Esophagus muscularis mucosa (tissue), 4 donors: ENCODE measurements at regions not wholly inside any gene's neighbourhood (a gene's known extent, or its start where the extent isn't known, plus 50 kb on each side); places are given as distances from the start of the nearest gene placed in this dataset.
A peak's percentile ranks its signal among the peaks of the same experiment; 100 is the strongest.

Experiments used
- DNase-seq: peaks from one replicate; pipeline ENCODE4 v3.0.0-alpha.2; 2017; ENCODE audit errors: extremely low spot score
- H3K27ac ChIP-seq, 4 donors: fragments of 200-600 bp; sonication (generic); replicated peaks in 1 of 4; 1 replicate in 3 of 4; 2 replicates in 1 of 4; pipeline ENCODE4 v1.5.1; 2016 to 2019; ENCODE audit warnings: mild to moderate bottlenecking in 1 of 4
- H3K27me3 ChIP-seq, 4 donors: fragments of 200-600 bp; sonication (generic); one replicate each; pipeline versions ENCODE4 v1.5.1 to v1.6.0; 2016 to 2019
- H3K36me3 ChIP-seq, 4 donors: fragments of 200-600 bp; sonication (generic); one replicate each; pipeline ENCODE4 v1.5.1; 2016 to 2019
- H3K4me1 ChIP-seq, 4 donors: fragments of 200-600 bp; sonication (generic); one replicate each; pipeline ENCODE4 v1.5.1; 2016 to 2019
- H3K4me3 ChIP-seq, 4 donors: fragments of 200-600 bp; sonication (generic); 1 replicate in 2 of 4; 2 replicates in 2 of 4; pipeline ENCODE4 v1.5.1; 2016 to 2019; ENCODE audit warnings: mild to moderate bottlenecking in 4 of 4, moderate library complexity in 1 of 4
- H3K9me3 ChIP-seq, 4 donors: fragments of 200-600 bp; sonication (generic); 1 replicate in 3 of 4; 2 replicates in 1 of 4; pipeline ENCODE4 v1.5.1; 2016 to 2019
- CTCF ChIP-seq, 3 experiments: fragments of 200-600 bp in 2 of 3; fragments of 450-650 bp in 1 of 3; sonication (generic) in 2 of 3; IDR thresholded peaks; one replicate each; pipeline ENCODE4 v1.5.1; 2017 to 2019; ENCODE audit warnings: antibody characterized with exemption in 3 of 3, mild to moderate bottlenecking in 2 of 3, moderate library complexity in 1 of 3
- EP300 ChIP-seq: sonication (generic); formaldehyde crosslinking; IDR thresholded peaks from one replicate; pipeline ENCODE4 v1.6.1; 2017; ENCODE audit warnings: antibody characterized with exemption
- POLR2A ChIP-seq: fragments of 450-650 bp; IDR thresholded peaks from one replicate; pipeline ENCODE4 v1.6.1; 2017; ENCODE audit warnings: antibody characterized with exemption, moderate library complexity, mild to moderate bottlenecking, low read depth
- POLR2AphosphoS5 ChIP-seq, 2 donors: sonication (generic); formaldehyde crosslinking; IDR thresholded peaks; one replicate each; pipeline ENCODE4 v1.6.1; 2017; ENCODE audit warnings: antibody characterized with exemption in 2 of 2
- WGBS: methylation state at CpG from one replicate; pipeline ENCODE4 v1.1.5; 2018; 5-methylcytosine and 5-hydroxymethylcytosine counted together
- intact Hi-C: fragments of 100-400 bp; cut with DNase I; formaldehyde crosslinking; loops from one replicate; pipeline ENCODE4 v1.15.1; 2023

DNA sequence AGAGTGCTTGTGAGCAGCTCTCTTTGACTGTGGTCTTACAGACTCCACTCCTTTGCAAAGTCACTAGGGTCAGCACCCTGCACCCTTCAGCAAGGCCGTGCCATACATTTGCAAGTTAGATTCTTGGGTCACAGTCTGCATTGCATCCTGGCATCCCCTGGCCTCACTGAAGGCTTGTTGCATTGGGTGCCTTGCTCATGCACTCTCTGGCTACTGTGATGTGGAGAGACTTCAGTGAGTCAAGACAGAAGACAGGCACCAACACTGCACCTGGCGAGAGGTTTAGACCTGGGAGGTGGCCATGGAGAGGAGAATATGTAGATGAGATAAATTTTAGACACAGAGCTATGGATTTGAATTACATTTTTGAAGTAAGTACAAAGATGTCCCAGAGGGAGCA lies 146.4 kb upstream of the COPS8 start:
- intact Hi-C loops = no loop called here
- Histone ChIP-seq H3K27me3 (peaks cover 0 to 26% (median 0%) of the 10 kb centered on the region in 4 donors), H3K4me3 (no peak overlapping the region), H3K4me1 (peaks cover 0 to 7% (median 0%) of the 10 kb centered on the region in 4 donors), H3K36me3 (no peaks in the 10 kb centered on the region), H3K9me3 (no peaks in the 10 kb centered on the region), H3K27ac (no peak overlapping the region)
- DNase-seq = peak; percentile 75
- no peak for TF ChIP-seq EP300
- no peak for TF ChIP-seq POLR2AphosphoS5 (IDR thresholded peaks at IDR 0.05)
- TF ChIP-seq CTCF (IDR thresholded peaks at IDR 0.05) = no peak
- TF ChIP-seq POLR2A = no peak
- 82% methylated on average over 1 of the region's 2 CpGs for WGBS

DNA sequence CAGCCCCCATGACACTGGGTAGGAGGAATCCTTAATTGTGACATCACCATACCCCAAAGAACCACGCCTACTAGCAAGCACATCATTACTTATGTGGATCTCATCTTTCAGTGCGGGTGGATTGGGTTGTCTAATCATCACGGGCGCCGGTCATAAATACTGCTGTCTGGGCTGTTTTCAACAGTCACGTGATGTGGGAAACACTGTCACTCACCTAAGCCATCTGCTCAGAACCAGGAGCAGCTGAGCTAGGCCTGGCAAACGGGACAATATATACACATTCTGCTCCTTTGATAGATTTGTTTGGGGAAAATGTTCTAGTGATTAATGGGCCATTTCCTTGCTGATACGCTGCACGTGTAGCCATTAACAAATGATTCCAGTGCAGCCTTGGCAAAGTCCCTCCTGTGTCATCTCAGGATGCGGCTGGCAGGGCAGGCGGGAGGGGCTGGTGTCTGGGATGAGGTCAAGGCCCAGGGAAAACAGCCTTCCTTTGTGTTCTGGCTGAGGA lies 145.9 kb upstream of the COPS8 start:
- Histone ChIP-seq H3K27me3 (peaks cover 0 to 26% (median 0%) of the 10 kb centered on the region in 4 donors), H3K4me1 (peaks cover 0 to 7% (median 0%) of the 10 kb centered on the region in 4 donors), H3K36me3 (no peaks in the 10 kb centered on the region), H3K9me3 (no peaks in the 10 kb centered on the region), H3K4me3 (no peak overlapping the region), H3K27ac (peak overlapping the region in 1 of 4 donors; percentile 20)
- intact Hi-C loops = no loop called here
- no peak for TF ChIP-seq POLR2A
- no peak for TF ChIP-seq CTCF (IDR thresholded peaks at IDR 0.05)
- TF ChIP-seq POLR2AphosphoS5 (IDR thresholded peaks at IDR 0.05) = no peak
- TF ChIP-seq EP300 = no peak
- 32% methylated on average over 5 of the region's 11 CpGs for WGBS
- DNase-seq = peak; percentile 87

DNA sequence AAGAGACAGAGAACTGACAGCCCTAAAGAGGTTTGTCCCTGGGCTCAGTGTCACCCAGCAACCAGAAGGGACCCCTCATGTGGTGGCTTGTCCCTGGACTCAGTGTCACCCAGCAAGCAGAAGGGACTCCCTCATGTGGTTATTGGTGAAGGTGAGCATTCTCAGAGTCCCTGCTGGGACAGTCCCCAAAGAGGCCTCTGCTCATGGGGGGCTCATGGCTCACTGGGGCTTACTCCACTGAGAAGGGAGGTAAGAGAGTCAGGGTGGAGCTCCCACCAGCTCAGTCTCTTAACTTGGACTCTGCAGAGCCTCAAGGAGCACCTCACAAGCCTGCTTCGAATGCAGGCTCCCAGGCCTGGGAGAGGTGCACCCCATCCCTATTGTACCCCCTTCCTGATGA lies 145.2 kb upstream of the COPS8 start:
- H3K27ac ChIP-seq = peak overlapping the region in 1 of 4 donors; percentile 20
- peaks cover 0 to 7% (median 0%) of the 10 kb centered on the region in 4 donors for H3K4me1 ChIP-seq
- no peaks in the 10 kb centered on the region for H3K9me3 ChIP-seq
- H3K27me3 ChIP-seq = peaks cover 0 to 20% (median 0%) of the 10 kb centered on the region in 4 donors
- no peaks in the 10 kb centered on the region for H3K36me3 ChIP-seq
- TF ChIP-seq POLR2AphosphoS5 (IDR thresholded peaks at IDR 0.05) (no peak), EP300 (no peak), CTCF (IDR thresholded peaks at IDR 0.05) (no peak), POLR2A (no peak)
- no peak overlapping the region for H3K4me3 ChIP-seq
- intact Hi-C loops = no loop called here
- 100% methylated on average over 1 of the region's 1 CpG for WGBS
- DNase-seq = peak; percentile 66

DNA sequence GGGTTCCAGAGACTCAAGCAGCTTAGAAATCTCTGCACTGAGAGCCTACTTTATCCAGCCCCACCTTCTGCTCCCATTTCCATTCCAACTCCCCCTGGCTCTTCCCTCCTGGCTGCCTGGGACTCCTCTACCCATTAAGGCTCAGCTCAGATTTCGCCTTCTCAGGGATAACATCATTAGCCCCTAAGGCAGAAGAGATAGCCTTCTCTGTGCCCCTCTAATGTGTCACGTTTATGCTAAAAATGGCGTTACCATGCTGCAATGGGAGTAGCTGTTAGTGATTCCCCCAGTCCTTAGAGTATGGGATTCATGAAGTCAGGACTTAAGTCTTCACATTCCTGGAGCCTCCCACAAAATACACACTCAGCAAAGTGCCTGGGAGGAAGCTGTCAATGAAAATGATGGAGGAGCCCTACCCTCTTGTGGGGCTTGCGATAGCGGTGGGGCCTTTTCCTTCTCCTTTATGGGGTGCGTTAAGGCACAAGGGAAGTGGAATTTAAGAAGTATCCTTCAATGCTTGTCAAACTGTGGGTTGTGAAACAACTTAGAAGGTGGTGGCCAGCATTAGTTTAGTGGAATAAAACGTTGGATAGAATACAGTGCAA lies 144.7 kb upstream of the COPS8 start:
- Histone ChIP-seq H3K36me3 (no peaks in the 10 kb centered on the region), H3K4me3 (no peak overlapping the region), H3K4me1 (peaks cover 0 to 7% (median 0%) of the 10 kb centered on the region in 4 donors), H3K27me3 (peaks cover 0 to 15% (median 0%) of the 10 kb centered on the region in 4 donors), H3K27ac (no peak overlapping the region), H3K9me3 (no peaks in the 10 kb centered on the region)
- intact Hi-C loops = no loop called here
- no peak for TF ChIP-seq EP300
- TF ChIP-seq POLR2A = no peak
- no peak for TF ChIP-seq CTCF (IDR thresholded peaks at IDR 0.05)
- TF ChIP-seq POLR2AphosphoS5 (IDR thresholded peaks at IDR 0.05) = no peak
- 67% methylated on average over 7 of the region's 7 CpGs for WGBS
- peak; percentile 84 for DNase-seq

DNA sequence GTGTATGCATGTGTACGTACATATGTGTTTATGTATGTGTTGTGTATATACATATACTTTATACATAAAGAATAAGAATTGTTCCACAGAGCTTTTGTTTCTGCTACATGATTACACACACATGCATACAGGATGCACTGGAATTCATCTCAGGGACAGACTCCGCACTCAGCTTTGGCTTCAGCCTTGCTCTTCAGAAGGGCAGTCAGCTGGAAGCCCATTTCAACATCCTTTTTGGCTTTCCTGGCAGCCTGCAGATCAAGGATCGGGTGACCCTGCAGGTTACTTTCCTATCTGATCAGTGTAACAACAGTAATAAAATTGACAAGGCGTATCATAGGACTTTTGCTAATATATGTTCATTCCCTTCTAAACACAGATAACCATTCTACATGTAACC lies 144.1 kb upstream of the COPS8 start:
- intact Hi-C loops = no loop called here
- WGBS = 95% methylated on average over 4 of the region's 4 CpGs
- Histone ChIP-seq H3K9me3 (no peaks in the 10 kb centered on the region), H3K36me3 (no peaks in the 10 kb centered on the region), H3K27me3 (peaks cover 0 to 13% (median 0%) of the 10 kb centered on the region in 4 donors), H3K4me1 (peaks cover 0 to 7% (median 0%) of the 10 kb centered on the region in 4 donors), H3K27ac (no peak overlapping the region), H3K4me3 (no peak overlapping the region)
- TF ChIP-seq EP300 (no peak), POLR2A (no peak), POLR2AphosphoS5 (IDR thresholded peaks at IDR 0.05) (no peak), CTCF (IDR thresholded peaks at IDR 0.05) (no peak)
- DNase-seq = peak; percentile 50
